HFF-Myc (cell line): ENCODE measurements at regions not wholly inside any gene's neighbourhood (a gene's known extent, or its start where the extent isn't known, plus 50 kb on each side); places are given as distances from the start of the nearest gene placed in this dataset.
"Not testable (repeated sequence)": the region's sequence is repeated elsewhere in the genome, so short reads cannot be mapped to it uniquely, and the experiment has no call there.

Experiments used
- DNase-seq: peaks from one replicate; pipeline ENCODE4 v3.0.0-alpha.2; 2011; ENCODE audit warnings: low read depth; ENCODE audit errors: extremely low read depth
- H3K4me3 ChIP-seq: replicated peaks from 2 replicates; pipeline ENCODE4 v1.5.1; 2011; ENCODE audit warnings: low read depth, mild to moderate bottlenecking, control low read depth, low read length
- CTCF ChIP-seq: IDR thresholded peaks from 2 replicates; pipeline ENCODE4 v1.5.1; 2012; ENCODE audit warnings: mild to moderate bottlenecking, low read depth, low read length, control low read depth; ENCODE audit errors: missing control alignments

- no peak overlapping the region for H3K4me3 ChIP-seq
- TF ChIP-seq CTCF = no peak
- no peak for DNase-seq
Measured at GRCh38 chr9:88267283-88267682, 121.0 kb upstream of the SPIN1 start.

GRCh38 chr9:88266416-88266815, 121.8 kb upstream of the SPIN1 start:
- no peak overlapping the region for H3K4me3 ChIP-seq
- TF ChIP-seq CTCF = no peak
- no peak for DNase-seq

- TF ChIP-seq CTCF = no peak
- no peak overlapping the region for H3K4me3 ChIP-seq
- no peak for DNase-seq
Measured at GRCh38 chr9:88259001-88259400, 120.7 kb upstream of the SPATA31C2 start.

- no peak for DNase-seq
- TF ChIP-seq CTCF = no peak
- no peak overlapping the region for H3K4me3 ChIP-seq
Measured at GRCh38 chr9:88258601-88259000, 120.3 kb upstream of the SPATA31C2 start.

GRCh38 chr9:88258024-88258423, 119.7 kb upstream of the SPATA31C2 start:
- no peak for TF ChIP-seq CTCF
- no peak overlapping the region for H3K4me3 ChIP-seq
- no peak for DNase-seq

- H3K4me3 ChIP-seq = no peak overlapping the region
- no peak for DNase-seq
- no peak for TF ChIP-seq CTCF
Measured at GRCh38 chr9:88256216-88256615, 117.9 kb upstream of the SPATA31C2 start.

- DNase-seq, H3K4me3 ChIP-seq: not testable (repeated sequence)
Measured at GRCh38 chr9:88255806-88256205, 117.5 kb upstream of the SPATA31C2 start.

GRCh38 chr9:88251903-88252302, 113.6 kb upstream of the SPATA31C2 start:
- H3K4me3 ChIP-seq = no peak overlapping the region
- no peak for TF ChIP-seq CTCF
- DNase-seq = no peak
